ENCODE measurements at regions not wholly inside any gene's neighbourhood (a gene's known extent, or its start where the extent isn't known, plus 50 kb on each side); places are given as distances from the start of the nearest gene placed in this dataset.
"Not testable (repeated sequence)": the region's sequence is repeated elsewhere in the genome, so short reads cannot be mapped to it uniquely, and the experiment has no call there.

DNA sequence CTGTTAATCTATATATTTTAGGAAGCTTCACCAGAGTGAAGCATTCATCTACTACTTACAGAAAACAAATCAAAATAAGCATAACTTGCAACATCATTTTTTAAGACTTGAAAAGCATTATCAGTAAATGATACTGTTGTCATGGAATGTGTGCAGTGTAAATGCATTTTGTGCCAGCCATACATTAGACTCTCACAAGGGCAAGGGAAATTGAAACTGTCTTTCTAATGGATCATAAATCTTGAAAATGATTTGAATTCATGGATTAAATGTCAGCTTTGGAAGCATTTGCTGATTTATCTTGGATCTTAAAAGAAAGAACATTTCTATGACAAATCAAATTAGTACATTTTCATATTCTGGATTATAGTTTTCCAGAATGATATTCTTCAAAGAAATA, 338.3 kb upstream of the SGO1 start:
- no peak overlapping the region for H3K4me3 ChIP-seq (ENCODE audit: low read length in 3 of 3)
- intact Hi-C loops (cut with DNase I), result no loop called here
- no peaks in the 10 kb centered on the region for H3K9me3 ChIP-seq (ENCODE audit: control insufficient read depth in 2 of 3, insufficient read depth in 1 of 3, low read length in 3 of 3)
- DNase-seq, result no peak
- no peak overlapping the region for H3K27ac ChIP-seq (ENCODE audit: low read depth in 2 of 2, low read length in 2 of 2)
- no peaks in the 10 kb centered on the region for H3K36me3 ChIP-seq (ENCODE audit: control insufficient read depth in 2 of 3, insufficient read depth in 3 of 3, low read length in 3 of 3)
- H3K27me3 ChIP-seq (ENCODE audit: control insufficient read depth, insufficient read depth, low read length), result no peaks in the 10 kb centered on the region
- H3K4me1 ChIP-seq (ENCODE audit: control insufficient read depth in 2 of 3, insufficient read depth in 2 of 3, low read depth in 1 of 3, low read length in 3 of 3), result no peaks in the 10 kb centered on the region
- no peak for FAIRE-seq
- H3K9ac ChIP-seq (ENCODE audit: low read length in 3 of 3), result no peak overlapping the region
- TF ChIP-seq, protein P1, sequence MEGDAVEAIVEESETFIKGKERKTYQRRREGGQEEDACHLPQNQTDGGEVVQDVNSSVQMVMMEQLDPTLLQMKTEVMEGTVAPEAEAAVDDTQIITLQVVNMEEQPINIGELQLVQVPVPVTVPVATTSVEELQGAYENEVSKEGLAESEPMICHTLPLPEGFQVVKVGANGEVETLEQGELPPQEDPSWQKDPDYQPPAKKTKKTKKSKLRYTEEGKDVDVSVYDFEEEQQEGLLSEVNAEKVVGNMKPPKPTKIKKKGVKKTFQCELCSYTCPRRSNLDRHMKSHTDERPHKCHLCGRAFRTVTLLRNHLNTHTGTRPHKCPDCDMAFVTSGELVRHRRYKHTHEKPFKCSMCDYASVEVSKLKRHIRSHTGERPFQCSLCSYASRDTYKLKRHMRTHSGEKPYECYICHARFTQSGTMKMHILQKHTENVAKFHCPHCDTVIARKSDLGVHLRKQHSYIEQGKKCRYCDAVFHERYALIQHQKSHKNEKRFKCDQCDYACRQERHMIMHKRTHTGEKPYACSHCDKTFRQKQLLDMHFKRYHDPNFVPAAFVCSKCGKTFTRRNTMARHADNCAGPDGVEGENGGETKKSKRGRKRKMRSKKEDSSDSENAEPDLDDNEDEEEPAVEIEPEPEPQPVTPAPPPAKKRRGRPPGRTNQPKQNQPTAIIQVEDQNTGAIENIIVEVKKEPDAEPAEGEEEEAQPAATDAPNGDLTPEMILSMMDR (IDR thresholded peaks at IDR 0.05; ENCODE audit: borderline replicate concordance, extremely low read depth, insufficient read depth), result no peak

DNA sequence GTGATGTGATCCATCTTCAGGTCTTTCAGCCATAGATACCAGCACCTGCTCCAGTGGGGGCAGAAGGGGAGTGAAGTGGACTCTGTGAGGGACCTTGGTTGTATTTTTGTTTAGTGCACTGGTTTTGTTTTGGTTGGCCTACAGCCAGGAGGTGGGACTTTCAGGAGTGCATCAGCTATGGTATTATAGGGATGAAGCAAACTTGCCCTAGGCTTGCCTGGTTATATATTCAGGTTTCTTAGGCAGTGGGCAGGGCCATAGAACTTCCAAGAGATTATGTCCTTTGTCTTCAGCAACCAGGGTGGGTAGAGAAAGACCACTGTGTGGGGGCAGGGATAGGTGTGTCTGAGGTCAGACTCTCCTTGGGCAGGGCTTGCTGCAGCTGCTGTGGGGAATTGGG, 337.3 kb upstream of the SGO1 start:
- H3K27ac ChIP-seq (ENCODE audit: low read depth in 2 of 2, low read length in 2 of 2), result no peak overlapping the region
- no peaks in the 10 kb centered on the region for H3K36me3 ChIP-seq (ENCODE audit: control insufficient read depth in 2 of 3, insufficient read depth in 3 of 3, low read length in 3 of 3)
- no peak overlapping the region for H3K9ac ChIP-seq (ENCODE audit: low read length in 3 of 3)
- no peak for FAIRE-seq
- no peak overlapping the region for H3K4me3 ChIP-seq (ENCODE audit: low read length in 3 of 3)
- TF ChIP-seq, protein P1 (IDR thresholded peaks at IDR 0.05; ENCODE audit: borderline replicate concordance, extremely low read depth, insufficient read depth), result no peak
- no peaks in the 10 kb centered on the region for H3K4me1 ChIP-seq (ENCODE audit: control insufficient read depth in 2 of 3, insufficient read depth in 2 of 3, low read depth in 1 of 3, low read length in 3 of 3)
- DNase-seq, result no peak
- no peaks in the 10 kb centered on the region for H3K27me3 ChIP-seq (ENCODE audit: control insufficient read depth, insufficient read depth, low read length)
- no peaks in the 10 kb centered on the region for H3K9me3 ChIP-seq (ENCODE audit: control insufficient read depth in 2 of 3, insufficient read depth in 1 of 3, low read length in 3 of 3)
- intact Hi-C loops (cut with DNase I), result no loop called here

DNA sequence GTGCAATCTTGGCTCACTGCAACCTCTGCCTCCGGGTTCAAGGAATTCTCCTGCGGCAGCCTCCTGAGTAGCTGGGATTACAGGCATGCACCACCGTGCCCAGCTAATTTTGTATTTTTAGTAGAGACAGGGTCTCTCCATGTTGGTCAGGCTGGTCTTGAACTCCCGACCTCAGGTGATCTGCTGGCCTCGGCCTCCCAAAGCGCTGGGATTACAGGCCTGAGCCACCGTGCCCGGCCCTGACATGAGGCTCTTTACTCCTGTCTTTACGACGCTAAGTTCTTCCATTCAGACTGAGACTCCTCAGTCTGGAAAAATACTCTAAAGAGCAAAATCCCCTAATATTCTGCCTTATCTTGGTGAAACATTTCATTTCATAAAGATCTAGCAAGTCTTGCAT, 331.3 kb upstream of the SGO1 start:
- H3K27me3 ChIP-seq (ENCODE audit: control insufficient read depth, insufficient read depth, low read length); H3K4me3 ChIP-seq (ENCODE audit: low read length in 3 of 3); H3K36me3 ChIP-seq (ENCODE audit: control insufficient read depth in 2 of 3, insufficient read depth in 3 of 3, low read length in 3 of 3); H3K4me1 ChIP-seq (ENCODE audit: control insufficient read depth in 2 of 3, insufficient read depth in 2 of 3, low read depth in 1 of 3, low read length in 3 of 3); H3K9me3 ChIP-seq (ENCODE audit: control insufficient read depth in 2 of 3, insufficient read depth in 1 of 3, low read length in 3 of 3); FAIRE-seq; DNase-seq; H3K9ac ChIP-seq (ENCODE audit: low read length in 3 of 3); H3K27ac ChIP-seq (ENCODE audit: low read depth in 2 of 2, low read length in 2 of 2); intact Hi-C loops (cut with DNase I): not testable (repeated sequence)

DNA sequence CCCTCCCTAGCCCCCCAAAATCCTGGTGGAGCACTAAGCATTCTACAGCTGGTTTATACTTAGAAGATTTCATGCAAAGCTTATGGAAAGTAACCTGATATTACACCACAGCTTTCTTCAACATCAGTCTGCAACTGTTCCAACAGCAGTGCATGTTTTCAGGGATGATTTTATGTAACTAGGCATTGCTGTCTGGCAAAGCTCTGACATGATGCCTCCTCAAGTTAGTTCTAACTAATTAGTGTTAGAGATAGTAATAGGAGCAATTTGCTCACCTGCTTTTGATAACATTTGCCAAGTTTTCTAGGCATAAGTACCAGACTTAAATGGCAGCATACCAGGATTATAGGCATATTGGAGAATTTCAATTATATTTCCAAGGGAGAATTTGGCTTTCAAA, 330.3 kb upstream of the SGO1 start:
- intact Hi-C loops (cut with DNase I), result no loop called here
- H3K4me3 ChIP-seq (ENCODE audit: low read length in 3 of 3), result no peak overlapping the region

More for the DNA sequence above, 330.3 kb upstream of the SGO1 start:
- DNase-seq (no peak), FAIRE-seq (no peak)
- Histone ChIP-seq H3K27me3 (ENCODE audit: control insufficient read depth, insufficient read depth, low read length) (no peaks in the 10 kb centered on the region), H3K36me3 (ENCODE audit: control insufficient read depth in 2 of 3, insufficient read depth in 3 of 3, low read length in 3 of 3) (no peaks in the 10 kb centered on the region), H3K9ac (ENCODE audit: low read length in 3 of 3) (no peak overlapping the region), H3K27ac (ENCODE audit: low read depth in 2 of 2, low read length in 2 of 2) (no peak overlapping the region), H3K4me1 (ENCODE audit: control insufficient read depth in 2 of 3, insufficient read depth in 2 of 3, low read depth in 1 of 3, low read length in 3 of 3) (no peaks in the 10 kb centered on the region), H3K9me3 (ENCODE audit: control insufficient read depth in 2 of 3, insufficient read depth in 1 of 3, low read length in 3 of 3) (no peaks in the 10 kb centered on the region)
- TF ChIP-seq, protein P1 (IDR thresholded peaks at IDR 0.05; ENCODE audit: borderline replicate concordance, extremely low read depth, insufficient read depth), result no peak
